Gastroesophageal sphincter (tissue), 4 donors: ENCODE measurements at regions not wholly inside any gene's neighbourhood (a gene's known extent, or its start where the extent isn't known, plus 50 kb on each side); places are given as distances from the start of the nearest gene placed in this dataset.
"Not testable (repeated sequence)": the region's sequence is repeated elsewhere in the genome, so short reads cannot be mapped to it uniquely, and the experiment has no call there.

Source experiments
- ATAC-seq: fragments of 150-250 bp; one replicate; pipeline ENCODE4 v1.9.1; 2016; ENCODE audit warnings: mild to moderate bottlenecking, moderate library complexity
- H3K27ac ChIP-seq, 4 donors: fragments of 200-600 bp; sonication (generic) in 3 of 4; 1 replicate in 3 of 4; 2 replicates in 1 of 4; pipeline ENCODE4 v1.5.1; 2016 to 2019
- H3K27me3 ChIP-seq: fragments of 200-600 bp; sonication (generic); one replicate; pipeline ENCODE4 v1.5.1; 2019
- H3K36me3 ChIP-seq, 2 donors: fragments of 200-600 bp; sonication (generic); one replicate each; pipeline ENCODE4 v1.5.1; 2019; ENCODE audit warnings: control low read depth in 1 of 2
- H3K4me1 ChIP-seq, 3 donors: fragments of 200-600 bp; sonication (generic); 1 replicate in 2 of 3; 2 replicates in 1 of 3; pipeline ENCODE4 v1.5.1; 2016 to 2019; ENCODE audit warnings: control low read depth in 2 of 3
- H3K4me3 ChIP-seq, 2 donors: fragments of 200-600 bp; sonication (generic); one replicate each; pipeline ENCODE4 v1.5.1; 2019; ENCODE audit warnings: mild to moderate bottlenecking in 1 of 2, moderate library complexity in 1 of 2
- H3K9me3 ChIP-seq, 3 donors: fragments of 200-600 bp; sonication (generic); one replicate each; pipeline ENCODE4 v1.5.1; 2017 to 2019; ENCODE audit warnings: control low read depth in 2 of 3
- EP300 ChIP-seq: sonication (generic); formaldehyde crosslinking; IDR thresholded peaks from one replicate; pipeline ENCODE4 v1.6.1; 2017; ENCODE audit warnings: antibody characterized with exemption, mild to moderate bottlenecking
- POLR2A ChIP-seq, 2 donors: fragments of 450-650 bp; IDR thresholded peaks; one replicate each; pipeline ENCODE4 v1.6.1; 2017; ENCODE audit warnings: antibody characterized with exemption in 2 of 2, mild to moderate bottlenecking in 2 of 2, moderate library complexity in 1 of 2
- POLR2AphosphoS5 ChIP-seq: sonication (generic); formaldehyde crosslinking; IDR thresholded peaks from one replicate; pipeline ENCODE4 v1.6.1; 2017; ENCODE audit warnings: antibody characterized with exemption
- WGBS, 2 donors: methylation state at CpG; one replicate each; pipeline ENCODE4 v1.1.5; 2018; ENCODE audit warnings: low coverage in 1 of 2; 5-methylcytosine and 5-hydroxymethylcytosine counted together
- TF ChIP-seq, protein P1 (sequence below), 4 experiments: fragments of 200-600 bp in 2 of 4; fragments of 450-650 bp in 2 of 4; sonication (generic) in 1 of 4; IDR thresholded peaks; one replicate each; pipeline ENCODE4 v1.5.1; 2017 to 2019; ENCODE audit warnings: antibody characterized with exemption in 4 of 4, mild to moderate bottlenecking in 2 of 4, moderate library complexity in 2 of 4

DNA sequence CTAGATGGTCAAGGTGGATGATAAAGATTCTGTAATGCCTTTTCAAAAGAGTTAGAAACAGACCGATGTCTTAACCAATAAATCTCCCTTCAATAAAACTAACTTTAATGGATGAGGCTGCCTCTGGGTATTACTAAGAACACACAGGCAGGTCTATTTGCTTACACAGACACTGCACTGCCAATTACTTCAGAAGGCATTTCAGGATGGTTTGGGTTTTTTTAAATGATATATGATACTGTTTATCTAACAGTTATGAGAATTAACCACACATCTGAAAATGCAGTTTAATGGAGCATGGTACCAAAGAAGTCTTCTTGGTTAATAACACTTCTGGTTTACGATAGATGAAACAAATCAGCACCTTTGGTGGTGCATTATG, 367.9 kb upstream of the GRAMD2B start:
- Histone ChIP-seq H3K36me3 (no peaks in the 10 kb centered on the region), H3K27ac (no peak overlapping the region), H3K27me3 (no peaks in the 10 kb centered on the region), H3K4me1 (no peaks in the 10 kb centered on the region), H3K4me3 (no peak overlapping the region), H3K9me3 (no peaks in the 10 kb centered on the region)
- no peak for ATAC-seq
- 74 to 77% methylated on average over 2 of the region's 2 CpGs for WGBS, 2 donors
- no peak for TF ChIP-seq EP300

DNA sequence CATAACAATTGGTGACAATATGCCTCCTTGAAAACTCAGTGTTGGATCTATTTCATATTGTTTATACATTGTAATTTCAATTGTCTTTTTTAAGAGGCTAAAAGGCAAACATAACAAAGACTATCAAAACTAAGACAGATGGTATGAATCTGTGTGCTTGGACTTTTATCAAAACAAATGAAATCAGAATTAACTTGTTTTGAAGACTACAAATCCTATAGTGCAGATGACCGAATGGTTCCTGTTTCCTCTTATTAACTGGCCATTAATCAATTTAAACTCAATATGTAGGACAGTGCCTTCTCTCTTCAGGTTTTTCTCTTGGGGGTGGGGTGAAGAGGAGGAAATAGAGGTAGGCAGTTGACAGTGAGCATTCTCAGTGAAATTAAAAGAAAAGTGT, 366.9 kb upstream of the GRAMD2B start:
- WGBS, 2 donors = 36 to 75% methylated on average over 1 of the region's 1 CpG

DNA sequence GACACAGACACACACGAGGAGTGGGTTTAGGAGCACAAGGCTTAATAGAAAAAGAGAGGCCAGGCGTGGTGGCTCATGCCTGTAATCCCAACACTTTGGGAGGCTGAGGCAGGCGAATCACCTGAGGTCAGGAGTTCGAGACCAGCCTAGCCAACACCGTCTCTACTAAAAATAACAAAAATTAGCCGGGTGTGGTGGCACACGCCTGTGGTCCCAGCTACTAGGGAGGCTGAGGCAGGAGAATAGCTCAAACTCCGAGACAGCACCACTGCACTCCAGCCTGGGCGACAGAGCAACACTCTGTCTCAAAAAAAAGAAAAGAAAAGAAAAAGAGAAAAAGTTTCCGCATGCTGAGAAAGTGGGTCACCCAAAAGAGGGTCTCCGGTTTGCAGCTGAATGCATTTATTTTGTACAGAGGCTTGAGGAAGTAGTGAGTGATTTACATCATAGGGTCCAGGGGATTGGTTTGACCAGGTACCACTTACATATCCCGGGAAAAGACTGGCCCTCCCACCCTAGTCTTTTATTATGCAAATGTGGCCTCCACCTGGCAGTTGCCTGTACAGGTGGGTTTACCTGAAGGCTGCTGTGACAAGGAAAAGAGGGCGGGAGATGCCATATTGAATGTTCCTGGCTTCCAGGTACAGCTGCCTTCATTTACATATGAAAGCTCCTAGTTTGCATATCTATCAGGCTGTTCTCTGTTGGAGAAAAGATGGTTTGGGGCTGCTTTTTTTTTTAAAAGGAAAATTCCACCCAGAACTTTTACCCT, 366.2 kb upstream of the GRAMD2B start:
- WGBS, 2 donors = 62 to 81% methylated on average over 5 to 13 of the region's 13 CpGs

More for the DNA sequence above, 366.9 kb upstream of the GRAMD2B start:
- H3K9me3 ChIP-seq = no peaks in the 10 kb centered on the region
- ATAC-seq = no peak
- H3K4me1 ChIP-seq = no peaks in the 10 kb centered on the region
- H3K27ac ChIP-seq = no peak overlapping the region
- H3K27me3 ChIP-seq = no peaks in the 10 kb centered on the region
- TF ChIP-seq POLR2A (IDR thresholded peaks at IDR 0.05) (no peak), EP300 (no peak), POLR2AphosphoS5 (no peak)
- TF ChIP-seq, protein P1, sequence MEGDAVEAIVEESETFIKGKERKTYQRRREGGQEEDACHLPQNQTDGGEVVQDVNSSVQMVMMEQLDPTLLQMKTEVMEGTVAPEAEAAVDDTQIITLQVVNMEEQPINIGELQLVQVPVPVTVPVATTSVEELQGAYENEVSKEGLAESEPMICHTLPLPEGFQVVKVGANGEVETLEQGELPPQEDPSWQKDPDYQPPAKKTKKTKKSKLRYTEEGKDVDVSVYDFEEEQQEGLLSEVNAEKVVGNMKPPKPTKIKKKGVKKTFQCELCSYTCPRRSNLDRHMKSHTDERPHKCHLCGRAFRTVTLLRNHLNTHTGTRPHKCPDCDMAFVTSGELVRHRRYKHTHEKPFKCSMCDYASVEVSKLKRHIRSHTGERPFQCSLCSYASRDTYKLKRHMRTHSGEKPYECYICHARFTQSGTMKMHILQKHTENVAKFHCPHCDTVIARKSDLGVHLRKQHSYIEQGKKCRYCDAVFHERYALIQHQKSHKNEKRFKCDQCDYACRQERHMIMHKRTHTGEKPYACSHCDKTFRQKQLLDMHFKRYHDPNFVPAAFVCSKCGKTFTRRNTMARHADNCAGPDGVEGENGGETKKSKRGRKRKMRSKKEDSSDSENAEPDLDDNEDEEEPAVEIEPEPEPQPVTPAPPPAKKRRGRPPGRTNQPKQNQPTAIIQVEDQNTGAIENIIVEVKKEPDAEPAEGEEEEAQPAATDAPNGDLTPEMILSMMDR (IDR thresholded peaks at IDR 0.05) = no peak
- H3K4me3 ChIP-seq = no peak overlapping the region
- no peaks in the 10 kb centered on the region for H3K36me3 ChIP-seq

DNA sequence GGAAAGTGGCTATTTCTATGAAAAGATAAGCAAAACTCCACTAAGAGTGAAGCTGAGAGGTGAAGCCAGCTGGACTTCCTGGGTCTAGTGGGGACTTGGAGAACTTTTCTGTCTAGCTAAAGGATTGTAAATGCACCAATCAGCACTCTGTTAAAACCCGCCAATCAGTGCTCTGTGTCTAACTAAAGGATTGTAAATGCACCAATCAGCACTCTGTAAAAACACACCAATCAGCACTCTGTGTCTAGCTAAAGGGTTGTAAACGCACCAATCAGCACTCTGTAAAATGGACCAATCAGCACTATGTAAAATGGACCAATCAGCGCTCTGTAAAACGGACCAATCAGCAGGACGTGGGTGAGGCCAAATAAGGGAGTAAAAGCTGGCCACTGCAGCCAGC, 364.8 kb upstream of the GRAMD2B start:
- not testable (repeated sequence) for H3K9me3 ChIP-seq, ATAC-seq, H3K27ac ChIP-seq, H3K4me3 ChIP-seq, H3K4me1 ChIP-seq, H3K36me3 ChIP-seq, H3K27me3 ChIP-seq
- 95% methylated on average over 5 of the region's 5 CpGs; no CpG with 5 or more reads in 1 of the 2 donors for WGBS, 2 donors

More for the DNA sequence above, 366.2 kb upstream of the GRAMD2B start:
- Histone ChIP-seq H3K9me3 (no peaks in the 10 kb centered on the region), H3K4me3 (no peak overlapping the region), H3K27me3 (no peaks in the 10 kb centered on the region), H3K4me1 (no peaks in the 10 kb centered on the region), H3K36me3 (no peaks in the 10 kb centered on the region), H3K27ac (no peak overlapping the region)
- no peak for ATAC-seq
- TF ChIP-seq POLR2A (IDR thresholded peaks at IDR 0.05) (no peak), POLR2AphosphoS5 (no peak), EP300 (no peak)
- TF ChIP-seq, protein P1 (IDR thresholded peaks at IDR 0.05) = no peak

DNA sequence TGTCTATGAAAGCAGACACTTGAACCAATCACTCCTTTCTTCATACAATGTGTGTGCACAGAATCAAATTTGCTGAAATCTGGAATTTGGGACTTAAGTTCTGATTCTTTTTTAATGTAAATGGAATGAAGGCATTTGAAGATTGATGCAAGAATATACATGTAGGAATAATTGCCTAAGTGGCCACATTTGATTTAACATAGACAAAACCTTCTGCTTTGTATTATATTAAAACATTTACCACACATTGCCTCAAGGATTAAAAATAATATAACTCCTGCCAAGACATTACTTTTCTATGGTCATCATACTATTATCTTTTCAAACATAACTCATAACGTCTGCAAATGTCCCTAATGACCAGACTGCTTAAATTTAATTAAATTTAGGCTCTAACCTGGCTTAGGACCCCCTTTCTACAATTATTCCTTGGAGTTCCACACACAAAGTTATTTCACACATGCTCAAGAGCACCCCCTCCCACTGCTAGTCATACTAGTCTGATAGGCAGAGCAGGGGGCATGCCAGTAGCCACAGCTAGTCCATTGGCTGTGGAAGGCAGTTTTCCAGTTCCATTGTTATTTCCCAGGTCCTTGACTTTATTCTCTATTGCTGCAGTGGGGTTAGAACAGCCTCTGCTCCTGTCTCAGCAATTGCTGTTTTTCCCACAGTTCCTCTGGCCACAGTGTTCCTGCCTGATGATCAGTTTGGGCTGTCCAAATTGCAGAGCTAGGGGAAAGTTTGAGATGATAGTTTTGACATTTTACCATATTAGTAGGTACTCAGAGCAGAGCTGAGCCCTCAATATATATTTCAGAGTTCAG, 360.6 kb upstream of the GRAMD2B start:
- H3K4me1 ChIP-seq = no peaks in the 10 kb centered on the region
- ATAC-seq = no peak
- no peak for TF ChIP-seq POLR2AphosphoS5
- no peak for TF ChIP-seq EP300
- no peak for TF ChIP-seq POLR2A (IDR thresholded peaks at IDR 0.05)
- TF ChIP-seq, protein P1 (IDR thresholded peaks at IDR 0.05) = no peak
- no peaks in the 10 kb centered on the region for H3K9me3 ChIP-seq
- no peaks in the 10 kb centered on the region for H3K36me3 ChIP-seq
- H3K27me3 ChIP-seq = no peaks in the 10 kb centered on the region
- no peak overlapping the region for H3K4me3 ChIP-seq
- 0% methylated on average over 1 of the region's 1 CpG for WGBS, 2 donors
- H3K27ac ChIP-seq = no peak overlapping the region

DNA sequence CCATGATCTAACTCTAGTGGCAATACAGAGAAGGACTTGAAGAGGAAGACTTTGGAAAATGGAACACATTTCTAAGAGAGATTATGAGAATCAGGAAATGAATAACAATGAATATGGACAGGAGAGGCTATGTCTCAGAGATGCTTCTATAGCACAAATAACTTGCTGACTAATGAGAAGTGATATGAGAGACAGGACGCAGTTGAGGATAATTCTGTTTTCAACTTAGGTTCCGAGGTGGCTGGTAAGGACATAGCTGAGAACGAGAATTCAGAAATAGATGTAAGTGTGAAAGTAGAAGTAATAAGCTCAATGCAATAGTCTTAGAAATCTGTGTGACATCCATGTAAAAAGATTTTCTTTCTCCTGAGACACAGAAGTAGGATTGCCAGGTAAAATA, 358.1 kb upstream of the GRAMD2B start:
- no peak overlapping the region for H3K4me3 ChIP-seq
- no peak for ATAC-seq
- H3K36me3 ChIP-seq = no peaks in the 10 kb centered on the region
- H3K9me3 ChIP-seq = no peaks in the 10 kb centered on the region
- no peaks in the 10 kb centered on the region for H3K27me3 ChIP-seq
- 90 to 100% methylated on average over 3 of the region's 3 CpGs for WGBS, 2 donors
- TF ChIP-seq POLR2AphosphoS5 (no peak), POLR2A (IDR thresholded peaks at IDR 0.05) (no peak), EP300 (no peak)
- TF ChIP-seq, protein P1 (IDR thresholded peaks at IDR 0.05) = no peak
- no peak overlapping the region for H3K27ac ChIP-seq
- H3K4me1 ChIP-seq = no peaks in the 10 kb centered on the region
